ENCODE measurements at regions not wholly inside any gene's neighbourhood (a gene's known extent, or its start where the extent isn't known, plus 50 kb on each side); places are given as distances from the start of the nearest gene placed in this dataset.

- TF ChIP-seq REST (IDR thresholded peaks at IDR 0.05), result no peak
- TF ChIP-seq TAF1 (conservative IDR thresholded peaks at IDR 0.05), result no peak
- TF ChIP-seq GABPA (IDR thresholded peaks at IDR 0.05 in 1 of 2, conservative IDR thresholded peaks at IDR 0.05 in 1 of 2), result no peak
- TF ChIP-seq, protein P1, sequence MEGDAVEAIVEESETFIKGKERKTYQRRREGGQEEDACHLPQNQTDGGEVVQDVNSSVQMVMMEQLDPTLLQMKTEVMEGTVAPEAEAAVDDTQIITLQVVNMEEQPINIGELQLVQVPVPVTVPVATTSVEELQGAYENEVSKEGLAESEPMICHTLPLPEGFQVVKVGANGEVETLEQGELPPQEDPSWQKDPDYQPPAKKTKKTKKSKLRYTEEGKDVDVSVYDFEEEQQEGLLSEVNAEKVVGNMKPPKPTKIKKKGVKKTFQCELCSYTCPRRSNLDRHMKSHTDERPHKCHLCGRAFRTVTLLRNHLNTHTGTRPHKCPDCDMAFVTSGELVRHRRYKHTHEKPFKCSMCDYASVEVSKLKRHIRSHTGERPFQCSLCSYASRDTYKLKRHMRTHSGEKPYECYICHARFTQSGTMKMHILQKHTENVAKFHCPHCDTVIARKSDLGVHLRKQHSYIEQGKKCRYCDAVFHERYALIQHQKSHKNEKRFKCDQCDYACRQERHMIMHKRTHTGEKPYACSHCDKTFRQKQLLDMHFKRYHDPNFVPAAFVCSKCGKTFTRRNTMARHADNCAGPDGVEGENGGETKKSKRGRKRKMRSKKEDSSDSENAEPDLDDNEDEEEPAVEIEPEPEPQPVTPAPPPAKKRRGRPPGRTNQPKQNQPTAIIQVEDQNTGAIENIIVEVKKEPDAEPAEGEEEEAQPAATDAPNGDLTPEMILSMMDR (IDR thresholded peaks at IDR 0.05; ENCODE audit: low read depth, low read length, missing input control), result no peak
- TF ChIP-seq JUND (IDR thresholded peaks at IDR 0.05), result no peak
- TF ChIP-seq RXRA (IDR thresholded peaks at IDR 0.05), result no peak
- TF ChIP-seq MAX (IDR thresholded peaks at IDR 0.05), result no peak
- TF ChIP-seq SP1 (IDR thresholded peaks at IDR 0.05), result no peak
- TF ChIP-seq ZBTB33 (IDR thresholded peaks at IDR 0.05), result no peak
- TF ChIP-seq FOXA1 (IDR thresholded peaks at IDR 0.05), result no peak
Measured at GRCh38 chr14:105917933-105918436, 391.6 kb downstream of the TMEM121 start.
